Coronary artery (tissue), 2 donors: ENCODE measurements at regions not wholly inside any gene's neighbourhood (a gene's known extent, or its start where the extent isn't known, plus 50 kb on each side); places are given as distances from the start of the nearest gene placed in this dataset.

Experiments
- DNase-seq: peaks from one replicate; pipeline ENCODE4 v3.0.0-alpha.2; 2017; ENCODE audit warnings: low spot score
- H3K27ac ChIP-seq, 2 donors: fragments of 200-600 bp; sonication (generic); one replicate each; pipeline ENCODE4 v1.5.1; 2016 to 2019
- H3K4me3 ChIP-seq: fragments of 200-600 bp; sonication (generic); 2 replicates; pipeline ENCODE4 v1.5.1; 2016; ENCODE audit warnings: mild to moderate bottlenecking, moderate library complexity
- TF ChIP-seq, protein P1 (sequence below): fragments of 200-600 bp; sonication (generic); IDR thresholded peaks from one replicate; pipeline ENCODE4 v1.5.1; 2019; ENCODE audit warnings: antibody characterized with exemption

DNA sequence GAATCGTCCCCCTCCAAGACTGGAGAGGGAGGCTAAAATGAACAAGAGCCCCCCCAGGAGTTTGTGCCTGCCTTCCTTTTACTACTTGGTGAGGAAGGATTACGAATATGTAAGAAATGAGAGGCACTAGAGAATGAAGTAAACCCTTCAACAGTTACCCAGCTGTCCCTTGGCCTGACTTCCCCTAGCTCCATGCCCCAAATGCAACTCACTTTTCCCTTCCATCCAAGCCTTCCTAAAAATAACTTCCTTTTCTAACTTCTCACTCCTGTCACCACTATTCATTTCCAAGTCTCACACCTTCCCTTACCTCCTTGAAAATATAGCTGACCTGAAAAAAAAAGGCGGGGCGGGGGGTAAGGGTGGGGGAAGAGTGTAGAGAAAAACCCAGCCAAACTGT lies 96.6 kb upstream of the HNRNPU start:
- no peak for DNase-seq
- H3K27ac ChIP-seq: no peak overlapping the region
- TF ChIP-seq, protein P1, sequence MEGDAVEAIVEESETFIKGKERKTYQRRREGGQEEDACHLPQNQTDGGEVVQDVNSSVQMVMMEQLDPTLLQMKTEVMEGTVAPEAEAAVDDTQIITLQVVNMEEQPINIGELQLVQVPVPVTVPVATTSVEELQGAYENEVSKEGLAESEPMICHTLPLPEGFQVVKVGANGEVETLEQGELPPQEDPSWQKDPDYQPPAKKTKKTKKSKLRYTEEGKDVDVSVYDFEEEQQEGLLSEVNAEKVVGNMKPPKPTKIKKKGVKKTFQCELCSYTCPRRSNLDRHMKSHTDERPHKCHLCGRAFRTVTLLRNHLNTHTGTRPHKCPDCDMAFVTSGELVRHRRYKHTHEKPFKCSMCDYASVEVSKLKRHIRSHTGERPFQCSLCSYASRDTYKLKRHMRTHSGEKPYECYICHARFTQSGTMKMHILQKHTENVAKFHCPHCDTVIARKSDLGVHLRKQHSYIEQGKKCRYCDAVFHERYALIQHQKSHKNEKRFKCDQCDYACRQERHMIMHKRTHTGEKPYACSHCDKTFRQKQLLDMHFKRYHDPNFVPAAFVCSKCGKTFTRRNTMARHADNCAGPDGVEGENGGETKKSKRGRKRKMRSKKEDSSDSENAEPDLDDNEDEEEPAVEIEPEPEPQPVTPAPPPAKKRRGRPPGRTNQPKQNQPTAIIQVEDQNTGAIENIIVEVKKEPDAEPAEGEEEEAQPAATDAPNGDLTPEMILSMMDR: no peak
- H3K4me3 ChIP-seq: no peak overlapping the region

DNA sequence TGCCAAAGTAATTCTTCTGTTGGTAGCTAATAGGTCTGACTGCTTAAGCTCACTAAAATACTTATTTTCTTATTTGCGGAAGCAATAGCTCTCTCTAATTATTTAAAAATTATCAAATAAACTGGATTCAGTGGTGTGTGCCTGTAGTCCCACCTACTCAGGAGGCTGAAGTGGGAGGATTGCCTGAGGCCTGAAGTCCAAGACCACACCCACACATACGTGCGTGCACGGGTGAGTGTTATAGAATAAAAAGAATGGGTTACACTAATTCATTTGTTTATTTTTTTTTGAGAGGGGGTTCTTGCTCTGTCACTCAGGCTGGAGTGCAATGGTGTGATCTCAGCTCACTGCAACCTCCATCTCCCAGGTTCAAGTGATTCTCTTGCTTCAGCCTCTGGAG lies 94.2 kb upstream of the HNRNPU start:
- Histone ChIP-seq H3K27ac (no peak overlapping the region), H3K4me3 (no peak overlapping the region)
- DNase-seq: no peak
- TF ChIP-seq, protein P1: no peak

DNA sequence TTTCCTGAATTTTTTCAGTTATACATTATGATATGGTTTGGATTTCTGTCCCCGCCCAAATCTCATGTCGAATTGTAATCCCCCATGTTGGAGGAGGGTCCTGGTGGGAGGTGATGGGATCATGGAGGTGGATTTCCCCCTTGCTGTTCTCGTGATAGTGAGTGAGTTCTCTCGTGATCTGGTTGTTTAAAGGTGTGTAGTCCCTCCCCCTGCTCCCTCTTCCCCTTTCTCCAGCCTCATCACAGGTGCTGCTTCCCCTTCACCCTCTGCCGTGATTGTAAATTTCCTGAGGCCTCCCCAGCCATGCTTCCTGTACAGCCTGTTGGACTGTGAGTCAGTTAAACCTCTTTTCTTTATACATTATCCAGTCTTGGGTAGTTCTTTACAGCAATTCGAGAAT lies 93.2 kb upstream of the HNRNPU start:
- TF ChIP-seq, protein P1: no peak
- DNase-seq: no peak
- Histone ChIP-seq H3K27ac (no peak overlapping the region), H3K4me3 (no peak overlapping the region)

GRCh38 chr1:244957122-244957521 lies 92.8 kb upstream of the HNRNPU start:
- TF ChIP-seq, protein P1: no peak

DNA sequence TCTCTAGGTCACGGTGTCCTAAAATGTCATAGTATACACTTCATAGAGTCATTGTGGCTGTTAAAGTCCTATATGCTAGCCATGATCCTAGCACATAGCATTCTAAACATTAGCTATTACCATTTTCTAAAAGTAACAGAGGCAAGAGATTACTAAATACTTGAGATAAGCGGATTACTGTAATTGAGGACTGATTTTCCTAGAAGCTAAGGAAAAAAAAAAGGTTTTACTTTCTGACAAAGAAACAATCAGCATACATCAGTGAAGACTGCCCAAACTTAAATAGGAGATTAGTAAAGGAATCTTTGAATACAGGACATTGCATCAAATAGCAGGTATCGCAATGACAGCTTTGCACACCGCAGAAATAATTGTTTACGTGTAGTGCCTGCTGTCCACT lies 91.3 kb upstream of the HNRNPU start:
- TF ChIP-seq, protein P1: no peak
- H3K4me3 ChIP-seq: no peak overlapping the region
- H3K27ac ChIP-seq: no peak overlapping the region
- DNase-seq: no peak

More at GRCh38 chr1:244957122-244957521, 92.8 kb upstream of the HNRNPU start:
- Histone ChIP-seq H3K27ac (no peak overlapping the region), H3K4me3 (no peak overlapping the region)
- DNase-seq: no peak

GRCh38 chr1:244954359-244954758 lies 90.0 kb upstream of the HNRNPU start:
- DNase-seq: no peak
- TF ChIP-seq, protein P1: no peak
- Histone ChIP-seq H3K27ac (no peak overlapping the region), H3K4me3 (no peak overlapping the region)

GRCh38 chr1:244953901-244954300 lies 89.6 kb upstream of the HNRNPU start:
- Histone ChIP-seq H3K4me3 (no peak overlapping the region), H3K27ac (no peak overlapping the region)
- no peak for DNase-seq
- TF ChIP-seq, protein P1: no peak
